Activated CD8-positive, alpha-beta memory T cell treated with anti-CD3 and anti-CD28 coated beads for 4 hours (primary cell): ENCODE measurements at regions not wholly inside any gene's neighbourhood (a gene's known extent, or its start where the extent isn't known, plus 50 kb on each side); places are given as distances from the start of the nearest gene placed in this dataset.

ENCODE experiments used
- DNase-seq, 2 donors: peaks; one replicate each; pipeline ENCODE4 v3.0.0-alpha.2; 2020; ENCODE audit warnings: low read depth in 2 of 2

GRCh38 chr2:29974086-29974485, 52.7 kb upstream of the ALK start:
- DNase-seq = no peak

GRCh38 chr2:29977284-29977683, 55.9 kb upstream of the ALK start:
- DNase-seq = no peak

GRCh38 chr2:29981402-29981801, 60.0 kb upstream of the ALK start:
- DNase-seq = no peak

GRCh38 chr2:29983308-29983707, 61.9 kb upstream of the ALK start:
- DNase-seq = no peak

GRCh38 chr2:29987146-29987545, 65.8 kb upstream of the ALK start:
- DNase-seq = no peak

GRCh38 chr2:29990129-29990528, 68.7 kb upstream of the ALK start:
- no peak for DNase-seq

- DNase-seq = no peak
Measured at GRCh38 chr2:29991086-29991485, 69.7 kb upstream of the ALK start.

- no peak for DNase-seq
Measured at GRCh38 chr2:29995241-29995640, 73.9 kb upstream of the ALK start.

GRCh38 chr2:30003128-30003527, 81.7 kb upstream of the ALK start:
- no peak for DNase-seq

- no peak for DNase-seq
Measured at GRCh38 chr2:30022444-30023071, 101.2 kb upstream of the ALK start.

GRCh38 chr2:30024281-30024680, 102.9 kb upstream of the ALK start:
- no peak for DNase-seq

GRCh38 chr2:30026091-30027055, 105.0 kb upstream of the ALK start:
- DNase-seq = no peak

GRCh38 chr2:30029804-30030203, 108.4 kb upstream of the ALK start:
- no peak for DNase-seq

GRCh38 chr2:30030361-30030760, 109.0 kb upstream of the ALK start:
- no peak for DNase-seq

- no peak for DNase-seq
Measured at GRCh38 chr2:30031184-30031583, 109.8 kb upstream of the ALK start.

GRCh38 chr2:30034052-30034775, 112.6 kb upstream of the YPEL5 start:
- DNase-seq = no peak

GRCh38 chr2:30037016-30037415, 109.8 kb upstream of the YPEL5 start:
- DNase-seq = no peak

GRCh38 chr2:30038419-30038818, 108.4 kb upstream of the YPEL5 start:
- DNase-seq = no peak

- DNase-seq = no peak
Measured at GRCh38 chr2:30039101-30039500, 107.7 kb upstream of the YPEL5 start.

GRCh38 chr2:30040147-30040546, 106.7 kb upstream of the YPEL5 start:
- DNase-seq = no peak

GRCh38 chr2:30041884-30042283, 104.9 kb upstream of the YPEL5 start:
- DNase-seq = no peak

GRCh38 chr2:30046396-30046795, 100.4 kb upstream of the YPEL5 start:
- DNase-seq = no peak

GRCh38 chr2:30046979-30047378, 99.8 kb upstream of the YPEL5 start:
- no peak for DNase-seq
